Cerebellar cortex (tissue), 1 donor: ENCODE measurements at regions not wholly inside any gene's neighbourhood (a gene's known extent, or its start where the extent isn't known, plus 50 kb on each side); places are given as distances from the start of the nearest gene placed in this dataset.

Experiments
- DNase-seq: peaks from one replicate; pipeline ENCODE4 v3.0.0-alpha.2; 2015; ENCODE audit warnings: low spot score

DNA sequence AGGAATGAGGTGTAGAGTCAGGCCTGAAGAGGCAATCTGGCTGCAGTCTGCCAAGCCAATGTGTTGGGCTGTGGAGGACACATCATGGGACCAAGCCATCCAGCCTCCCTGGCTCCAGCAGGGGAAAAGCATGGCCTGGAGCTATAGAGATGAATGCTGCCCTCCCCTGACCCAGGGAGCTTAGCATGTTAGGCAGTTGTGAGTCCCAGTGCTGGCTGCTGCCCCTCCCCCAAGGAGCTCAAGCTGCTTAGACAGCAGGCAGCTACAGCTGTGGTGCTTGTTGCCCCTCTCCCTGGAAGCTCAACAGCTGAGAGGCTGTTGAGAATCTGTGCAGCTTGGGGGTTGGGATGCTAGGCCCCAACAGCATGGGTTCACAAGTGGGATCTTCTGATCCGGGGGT is 85.6 kb upstream of the DNAJC19 start:
- no peak for DNase-seq

DNA sequence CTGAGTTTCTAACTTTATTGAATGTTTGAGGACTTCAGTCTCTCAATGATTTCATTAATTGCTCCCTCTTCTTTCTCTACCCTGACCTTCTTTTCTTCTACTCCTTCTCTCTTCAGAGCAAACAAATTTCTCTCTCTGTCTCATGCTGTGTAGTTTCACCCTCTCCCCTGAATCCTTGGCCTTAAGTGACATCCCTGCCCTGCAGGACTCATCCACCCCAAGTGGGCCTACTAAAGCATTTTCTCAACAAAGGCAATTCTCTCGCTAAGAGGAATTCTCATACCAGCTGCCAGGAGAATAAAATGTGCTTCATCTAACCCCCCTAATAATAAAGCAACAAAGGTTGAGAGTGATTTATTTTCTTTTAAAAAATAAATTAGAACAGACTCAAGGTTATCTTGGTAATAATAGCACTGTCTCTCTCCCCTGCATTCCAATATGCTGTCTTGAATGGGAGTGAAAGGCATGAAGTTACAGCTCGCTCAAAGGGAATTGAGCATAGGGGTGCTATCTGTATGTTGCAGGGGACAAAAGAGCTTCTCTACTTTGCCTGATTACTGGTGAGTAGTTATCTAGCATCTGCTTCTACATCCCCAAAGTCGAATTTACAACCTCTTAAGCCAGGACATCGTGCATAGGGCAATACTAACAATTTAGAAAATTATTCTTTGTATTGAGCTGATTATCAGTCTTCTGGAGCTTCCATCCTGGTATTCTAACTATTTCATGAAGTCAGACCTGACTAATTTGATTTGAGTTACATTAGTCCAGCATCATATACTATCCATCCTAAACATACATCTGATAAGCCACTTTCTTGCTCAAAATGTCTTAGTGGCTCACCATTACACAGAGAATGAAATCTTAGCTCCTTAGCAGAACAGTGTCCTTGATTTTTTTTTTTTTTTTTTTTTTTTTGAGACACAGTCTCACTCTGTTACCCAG is 76.9 kb upstream of the DNAJC19 start:
- DNase-seq = no peak

DNA sequence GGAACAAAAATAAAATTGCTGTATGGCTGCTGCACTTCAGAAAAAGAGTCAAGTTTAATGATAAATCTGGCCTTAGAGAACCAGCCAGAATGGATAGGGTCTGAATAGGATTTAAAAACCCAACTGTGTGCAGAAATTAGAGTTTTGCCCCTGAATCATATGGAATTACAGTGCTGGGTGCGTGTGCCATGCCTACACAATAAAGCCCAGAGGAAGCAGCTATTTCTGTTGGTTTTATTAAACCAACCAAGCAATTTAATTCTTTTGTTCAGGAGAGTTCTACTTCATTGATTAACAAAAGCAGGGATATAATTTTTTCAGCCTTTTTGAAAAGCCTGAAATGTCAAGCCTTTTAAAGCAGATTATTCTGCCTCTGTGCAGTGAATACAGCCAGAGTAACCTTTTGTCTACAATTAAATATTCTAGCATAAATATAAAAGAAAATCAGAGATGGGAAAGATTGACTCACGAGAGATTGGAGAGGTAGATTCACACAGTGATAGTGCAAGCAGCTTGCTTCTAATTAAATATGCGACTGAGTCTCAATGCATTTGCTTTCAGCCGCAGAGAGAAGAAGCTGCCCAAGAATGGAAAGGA is 66.7 kb upstream of the DNAJC19 start:
- no peak for DNase-seq

DNA sequence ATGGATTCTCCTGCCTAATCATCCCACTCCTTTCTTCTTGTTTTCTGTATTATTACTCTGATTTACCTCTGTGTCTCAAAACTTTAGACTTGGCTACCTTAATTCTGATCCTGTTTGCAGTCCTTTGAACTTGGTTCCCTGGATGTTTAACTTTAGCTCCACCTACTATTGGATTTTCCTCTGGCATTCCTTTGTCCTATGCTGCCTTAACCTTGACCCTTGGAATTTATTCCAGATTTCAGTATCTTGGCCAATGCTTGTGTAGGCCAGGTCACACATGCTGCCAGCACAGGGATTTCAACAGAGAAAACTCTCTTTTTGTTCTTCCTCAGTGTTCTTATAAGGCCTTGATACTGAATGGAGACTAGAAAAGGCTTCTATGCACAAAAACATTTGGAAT is 65.0 kb upstream of the DNAJC19 start:
- no peak for DNase-seq

DNA sequence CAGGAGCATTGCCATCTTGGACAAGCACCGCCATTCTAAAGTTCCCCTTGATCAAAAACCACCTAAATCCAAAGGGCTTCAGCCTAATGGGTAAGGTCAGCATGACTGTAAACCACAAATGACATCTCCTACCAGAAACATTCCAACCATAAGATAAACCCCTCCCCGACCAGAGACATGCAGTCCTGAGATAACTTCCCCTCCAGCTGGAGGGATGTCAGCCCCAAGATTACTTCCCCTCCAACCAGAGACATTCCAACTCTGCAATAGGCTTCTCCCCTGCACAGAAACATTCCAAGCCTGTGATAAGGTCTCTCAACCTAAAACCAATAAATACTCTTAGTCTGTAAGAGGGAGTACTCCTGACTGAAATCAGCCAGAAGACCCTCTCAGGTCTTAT is 62.7 kb upstream of the DNAJC19 start:
- DNase-seq = no peak

DNA sequence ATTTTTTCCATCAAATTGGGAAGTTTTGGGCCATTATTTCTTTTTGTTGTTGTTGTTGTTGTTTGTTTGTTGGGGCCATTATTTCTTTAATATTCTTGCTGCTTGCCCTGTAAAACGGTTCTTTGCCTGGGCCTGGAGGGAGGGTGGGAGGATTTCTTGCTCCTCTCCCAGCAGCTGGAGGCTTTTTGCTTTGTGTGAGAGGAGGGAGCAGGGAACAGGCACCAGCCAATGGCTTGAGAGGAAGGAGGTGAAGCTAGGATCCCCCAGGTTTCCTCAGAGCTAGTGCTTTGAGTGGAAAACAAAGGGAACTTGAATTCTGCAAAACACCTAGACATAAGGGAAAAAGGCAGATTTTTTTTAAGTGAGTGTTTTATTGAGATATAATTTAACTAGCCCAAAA is 61.2 kb upstream of the DNAJC19 start:
- no peak for DNase-seq

DNA sequence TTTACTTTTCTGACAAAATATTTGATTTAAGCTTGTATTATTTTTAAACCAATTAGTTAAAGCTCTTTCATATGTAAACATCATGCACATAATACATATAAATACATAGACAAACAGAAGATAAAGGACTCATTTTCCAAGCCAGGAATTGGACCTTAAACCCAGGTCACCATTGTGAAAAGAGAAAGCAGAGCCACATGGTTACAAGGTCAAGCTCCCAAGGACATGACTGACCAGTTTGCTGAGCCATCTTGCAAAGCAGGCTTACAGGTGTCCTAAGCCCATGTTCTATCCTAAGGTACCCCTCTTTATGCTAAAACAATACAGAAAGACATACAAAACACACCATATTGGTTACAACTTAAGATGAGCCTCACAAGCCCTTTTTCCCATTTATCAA is 50.5 kb upstream of the DNAJC19 start:
- DNase-seq = no peak
